ENCODE measurements at regions not wholly inside any gene's neighbourhood (a gene's known extent, or its start where the extent isn't known, plus 50 kb on each side); places are given as distances from the start of the nearest gene placed in this dataset.

DNA sequence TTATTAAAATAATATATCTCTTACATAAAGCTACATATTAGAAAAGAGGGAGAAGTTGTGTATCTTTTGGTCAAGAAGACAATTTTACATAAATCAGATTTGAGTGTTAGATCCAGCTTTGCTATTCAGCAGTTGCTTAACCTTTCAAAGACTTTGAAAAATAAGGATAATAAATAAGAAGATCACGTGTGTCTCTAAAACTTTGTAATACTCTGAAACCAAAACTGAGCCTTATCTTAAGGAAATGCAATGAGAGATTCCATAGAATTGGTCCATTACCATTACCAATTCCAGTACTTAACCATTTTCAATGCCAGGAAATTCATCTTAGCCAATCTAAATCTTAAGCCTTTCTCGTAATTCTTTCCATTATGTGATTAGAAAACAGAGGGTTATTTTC is 89.2 kb upstream of the COL5A2 start:
- no peak for DNase-seq

DNA sequence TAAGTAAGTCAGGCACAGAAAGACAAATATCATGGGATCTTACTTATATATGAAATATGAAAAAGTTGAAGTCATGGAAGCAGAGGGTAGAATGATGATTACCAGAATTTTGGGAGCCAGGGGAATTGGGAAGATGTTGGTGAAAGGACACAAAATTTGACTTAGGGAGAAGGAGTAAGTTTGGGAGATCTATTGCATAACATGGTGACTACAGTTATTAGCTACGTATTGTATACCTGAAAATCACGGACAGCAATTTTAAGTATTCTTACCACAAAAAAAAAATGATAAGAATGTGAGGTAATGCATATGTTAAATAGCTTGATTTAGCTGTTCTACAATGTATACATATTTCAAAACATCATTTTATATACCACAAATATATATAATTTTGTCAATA is 94.2 kb upstream of the COL5A2 start:
- no peak for DNase-seq

DNA sequence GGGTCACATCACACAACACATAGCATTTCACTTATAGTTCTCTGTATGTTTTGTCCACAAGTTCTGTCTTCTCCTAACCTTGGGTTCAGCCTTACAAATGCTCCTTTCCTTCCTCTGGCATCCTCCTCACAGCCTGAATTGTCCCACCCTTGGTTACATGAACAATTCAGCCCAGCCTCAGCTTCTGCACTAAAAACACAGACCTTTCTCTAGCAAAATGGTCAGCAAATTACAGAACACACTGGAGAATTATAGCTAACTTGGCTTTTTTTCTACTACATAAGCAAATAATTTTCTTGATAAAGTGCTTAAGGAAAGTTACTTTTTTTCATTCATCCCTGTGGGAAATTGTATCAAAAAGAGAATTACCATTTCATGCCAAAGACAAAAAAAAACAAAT is 94.8 kb upstream of the COL5A2 start:
- no peak for DNase-seq

DNA sequence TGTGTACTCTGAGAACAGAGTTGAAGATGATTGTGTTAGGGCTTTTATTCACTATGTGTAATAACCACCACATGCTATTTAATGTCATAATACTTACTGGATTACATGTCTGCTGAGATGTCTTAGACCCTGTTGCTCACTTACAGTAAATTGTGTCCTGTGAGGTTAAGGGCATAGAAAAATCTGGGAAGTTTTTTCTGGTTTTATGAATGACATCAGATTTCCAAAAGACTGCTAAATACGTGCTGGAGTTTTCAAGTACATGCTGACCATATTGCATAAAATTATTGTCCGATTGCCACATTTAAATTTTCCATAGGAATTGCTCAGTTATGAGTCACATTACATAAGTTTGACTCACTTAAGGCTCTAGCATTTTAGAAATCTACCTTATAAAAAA is 96.7 kb upstream of the COL5A2 start:
- no peak for DNase-seq

DNA sequence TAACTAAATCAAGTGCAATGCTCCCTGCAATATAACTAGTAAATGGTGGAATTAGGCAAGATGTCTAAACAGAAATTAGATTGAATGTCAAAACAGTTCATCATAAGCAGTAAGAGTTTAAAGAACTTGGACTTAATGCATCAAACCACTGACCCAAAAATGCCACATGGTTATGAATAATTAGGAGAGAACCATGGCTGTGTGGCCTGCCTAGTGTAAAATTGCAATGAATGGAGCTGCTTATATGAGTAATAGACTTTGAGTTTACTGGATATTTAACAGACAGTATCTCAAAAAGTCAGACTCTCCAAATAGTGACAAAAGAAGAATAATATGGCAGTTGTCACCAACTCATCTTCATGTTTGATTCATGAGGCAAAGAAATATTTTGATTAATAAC is 101.6 kb upstream of the COL5A2 start:
- no peak for DNase-seq

DNA sequence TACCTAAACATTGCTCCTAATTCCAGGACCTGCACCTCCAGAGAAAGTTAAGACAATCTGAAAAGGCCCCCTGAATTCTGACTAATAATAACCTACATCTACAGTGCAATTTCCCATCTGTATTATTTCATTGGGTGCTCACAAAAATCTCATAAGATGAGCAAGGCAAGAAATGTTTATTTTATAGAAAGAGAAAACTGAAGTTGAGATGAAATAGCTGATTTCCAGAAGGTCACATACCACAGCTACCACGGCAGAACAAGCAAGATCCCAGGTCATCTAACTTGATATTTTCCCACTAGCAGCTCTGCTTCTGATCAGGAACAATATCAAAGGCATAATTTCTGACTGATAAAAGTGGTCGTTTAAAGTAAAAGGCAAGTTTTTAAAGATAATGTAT is 105.8 kb upstream of the COL5A2 start:
- DNase-seq, result no peak

DNA sequence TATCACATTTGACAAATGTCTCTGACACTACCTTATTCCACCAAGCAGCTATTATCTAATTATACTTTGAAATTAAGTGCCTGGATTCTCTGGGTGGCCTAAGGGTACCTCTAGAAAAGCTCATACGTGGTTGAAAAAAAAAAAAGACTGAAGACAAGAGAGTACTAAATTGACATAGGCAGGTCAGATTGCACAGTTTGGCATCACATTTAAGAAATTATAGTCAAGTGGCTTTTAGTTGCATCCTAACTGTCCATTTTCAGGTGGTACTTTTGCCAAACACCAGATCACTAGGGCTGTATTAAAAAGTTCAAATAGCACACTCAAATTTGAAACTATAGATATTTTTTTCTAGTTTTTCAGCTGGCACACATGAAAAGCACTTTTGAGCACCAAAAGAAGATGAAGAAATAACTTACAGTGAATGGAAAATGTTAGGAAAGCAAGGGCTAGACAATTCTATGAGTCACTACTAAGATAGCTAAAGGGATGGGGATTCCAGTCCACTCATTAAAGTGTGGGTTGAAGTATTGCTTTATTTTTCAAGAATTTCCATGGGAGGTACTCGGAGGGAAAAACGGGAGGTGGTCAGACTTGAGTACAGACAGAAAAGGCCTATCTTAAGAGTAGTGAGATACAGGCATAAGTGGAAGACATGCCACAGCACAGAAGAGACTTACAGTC is 106.5 kb upstream of the COL5A2 start:
- no peak for DNase-seq

DNA sequence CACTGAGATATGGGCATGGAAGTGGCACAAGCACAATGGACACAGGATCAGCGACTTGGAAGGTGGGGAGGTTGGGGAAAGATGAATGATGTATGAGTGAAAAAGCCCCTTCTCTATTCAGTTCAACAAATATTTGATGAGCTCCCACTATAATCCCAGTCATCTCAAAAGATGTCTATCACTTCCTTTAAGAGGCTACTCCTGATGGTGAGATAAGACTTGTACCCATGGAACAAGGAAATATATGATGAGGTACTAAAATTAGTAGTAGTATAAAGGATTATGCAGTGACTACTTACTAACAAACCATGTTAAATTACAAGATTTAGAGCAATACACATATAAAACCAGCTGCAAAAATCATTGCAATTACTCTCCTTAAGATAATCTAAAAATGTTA is 107.8 kb upstream of the COL5A2 start:
- no peak for DNase-seq

DNA sequence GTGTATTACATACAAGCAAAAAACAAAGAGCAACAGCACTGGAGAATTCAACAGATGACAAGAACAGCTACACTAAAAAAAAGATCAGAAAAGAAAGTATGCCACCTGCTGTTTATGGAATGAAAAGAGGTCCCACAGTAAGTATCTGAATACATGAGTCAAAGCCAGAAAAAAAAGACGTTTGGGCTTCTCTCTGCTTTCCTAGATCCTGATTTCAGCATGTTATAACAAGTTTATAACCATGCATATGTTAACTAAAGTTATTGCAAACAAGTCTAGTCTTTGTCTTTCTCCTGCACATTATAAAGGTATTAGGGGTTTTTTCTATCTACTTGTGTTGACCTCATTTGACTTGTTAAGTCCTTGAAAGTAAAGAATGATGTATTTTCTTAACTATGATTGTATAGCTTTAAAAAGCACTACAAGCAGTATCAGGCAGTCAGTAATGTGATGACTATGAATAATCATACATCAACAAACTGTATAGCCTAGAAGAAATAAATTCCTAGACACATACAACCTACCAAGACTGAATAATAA is 108.5 kb upstream of the COL5A2 start:
- peak; percentile 73 for DNase-seq

DNA sequence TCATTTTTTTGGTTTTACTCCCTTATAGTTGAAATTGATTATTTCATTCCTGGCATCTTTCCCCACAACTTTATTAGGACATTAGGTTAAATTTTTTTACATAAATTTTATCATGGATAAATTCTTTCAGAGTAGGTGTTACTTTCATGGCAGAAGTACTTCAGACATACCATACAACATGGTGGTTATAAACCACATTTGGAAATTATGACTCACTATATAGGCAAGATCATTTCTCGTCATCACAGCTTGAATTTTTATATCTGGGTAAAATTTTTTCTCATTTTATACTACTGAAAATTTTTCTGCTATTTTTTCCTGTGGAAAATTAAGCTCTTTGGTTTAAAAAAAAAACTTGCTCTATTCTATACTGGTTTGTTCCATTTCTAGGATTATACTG is 111.9 kb upstream of the COL5A2 start:
- DNase-seq, result no peak

DNA sequence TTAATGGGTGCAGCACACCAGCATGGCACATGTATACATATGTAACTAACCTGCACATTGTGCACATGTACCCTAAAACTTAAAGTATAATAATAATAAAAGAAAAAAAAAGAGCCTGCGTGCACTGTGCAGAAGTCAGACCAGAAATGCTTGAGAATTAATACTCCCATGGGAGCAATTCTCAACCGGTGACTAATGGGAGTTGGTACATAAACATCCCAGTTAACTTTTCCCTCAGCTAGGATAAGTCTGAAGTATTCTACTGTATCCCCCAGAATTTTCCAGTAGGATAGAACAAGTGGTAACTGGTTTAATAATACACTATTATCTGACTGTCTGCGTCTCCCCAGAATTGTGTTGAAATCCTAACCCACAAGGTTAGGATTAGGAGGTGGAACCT is 113.6 kb upstream of the COL5A2 start:
- no peak for DNase-seq

DNA sequence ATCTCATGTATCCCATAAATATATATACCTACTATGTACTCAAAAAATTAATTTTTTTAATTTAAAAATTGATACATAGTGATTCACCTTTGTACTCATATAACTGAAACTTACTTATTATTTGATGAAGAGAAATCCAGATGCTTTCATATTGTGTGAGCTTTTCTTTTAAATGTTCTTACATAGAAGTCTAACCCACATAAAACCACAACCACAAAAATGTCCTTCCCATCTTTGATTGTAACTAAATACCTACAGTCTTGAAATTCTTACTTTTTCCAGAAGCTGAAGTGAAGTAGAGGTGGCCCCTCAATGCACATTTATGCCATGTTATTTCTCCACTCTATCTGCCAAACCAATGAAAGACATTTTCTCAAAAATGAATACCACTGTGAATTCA is 117.9 kb upstream of the COL5A2 start:
- DNase-seq, result no peak

DNA sequence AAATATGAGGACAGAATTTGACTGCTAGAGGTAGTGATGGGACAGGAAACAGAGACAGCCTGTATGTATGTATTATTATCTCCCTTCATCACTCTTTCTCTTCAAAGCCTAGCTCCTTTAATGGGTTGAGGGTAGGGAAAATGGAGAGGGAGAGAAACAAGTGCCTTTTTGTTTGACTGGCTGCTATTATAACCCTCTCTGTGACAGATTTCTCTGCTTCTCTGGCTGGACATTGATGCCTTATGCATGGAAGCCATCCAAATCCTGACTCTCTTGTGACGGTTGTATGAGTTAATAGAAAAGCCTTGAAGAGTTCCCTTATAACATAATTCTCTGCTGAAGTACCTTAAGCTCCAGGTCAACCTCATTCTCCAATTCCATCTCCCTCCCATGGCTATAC is 118.5 kb upstream of the COL5A2 start:
- no peak for DNase-seq

DNA sequence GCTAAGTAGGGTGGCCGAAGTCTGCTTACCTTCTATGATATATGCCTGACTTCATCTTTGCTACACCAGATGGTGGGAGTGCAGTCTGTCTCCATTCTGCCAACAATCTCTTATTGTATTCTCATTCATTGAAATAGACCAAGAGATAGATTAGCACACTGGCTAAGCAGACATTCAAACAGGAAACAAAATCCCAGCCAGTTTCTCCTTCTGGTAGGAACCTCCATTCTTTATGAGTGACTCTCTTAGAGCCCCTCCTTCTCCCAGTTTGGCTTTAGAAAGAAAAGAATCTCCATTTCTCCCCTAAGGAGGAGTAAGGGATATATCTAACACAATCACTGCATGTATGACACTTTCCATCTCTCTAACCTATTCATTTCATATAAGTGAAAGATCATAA is 118.9 kb upstream of the COL5A2 start:
- DNase-seq, result no peak

DNA sequence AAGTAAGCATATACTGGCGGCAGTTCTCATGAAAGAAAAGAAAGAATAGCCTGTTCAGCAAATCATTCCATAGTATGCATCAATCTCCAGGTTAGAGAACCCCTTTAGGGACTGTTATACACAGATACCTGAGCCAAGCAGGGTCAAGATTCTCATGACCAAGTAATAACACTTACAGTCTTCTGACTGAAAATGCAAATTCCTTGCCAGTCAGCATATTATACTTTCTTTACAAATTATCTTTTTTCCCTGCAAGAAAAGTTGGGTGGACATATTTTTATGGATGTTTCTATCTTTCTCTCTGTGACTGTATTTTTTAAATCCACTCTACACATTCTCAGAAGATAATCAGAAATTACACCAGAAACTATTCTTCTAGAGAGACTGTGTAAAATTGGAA is 120.4 kb upstream of the COL5A2 start:
- DNase-seq, result no peak

DNA sequence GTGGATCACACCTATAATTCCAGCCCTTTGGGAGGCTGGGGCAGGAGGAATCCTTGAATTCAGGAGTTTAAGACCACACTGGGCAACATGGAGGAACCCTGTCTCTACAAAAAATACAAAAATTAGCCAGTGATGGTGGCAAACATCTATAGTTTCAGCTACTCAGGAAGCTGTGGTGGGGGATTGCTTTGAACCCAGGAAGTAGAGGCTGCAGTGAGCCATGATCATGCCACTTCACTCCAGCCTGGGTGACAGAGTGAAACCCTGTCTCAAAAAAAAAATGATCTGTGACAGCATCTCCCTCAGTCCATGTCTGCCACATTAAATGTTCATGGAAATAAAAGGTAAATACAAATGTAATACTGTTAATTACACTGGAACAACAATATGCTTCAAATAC is 121.4 kb upstream of the COL5A2 start:
- DNase-seq, result no peak

DNA sequence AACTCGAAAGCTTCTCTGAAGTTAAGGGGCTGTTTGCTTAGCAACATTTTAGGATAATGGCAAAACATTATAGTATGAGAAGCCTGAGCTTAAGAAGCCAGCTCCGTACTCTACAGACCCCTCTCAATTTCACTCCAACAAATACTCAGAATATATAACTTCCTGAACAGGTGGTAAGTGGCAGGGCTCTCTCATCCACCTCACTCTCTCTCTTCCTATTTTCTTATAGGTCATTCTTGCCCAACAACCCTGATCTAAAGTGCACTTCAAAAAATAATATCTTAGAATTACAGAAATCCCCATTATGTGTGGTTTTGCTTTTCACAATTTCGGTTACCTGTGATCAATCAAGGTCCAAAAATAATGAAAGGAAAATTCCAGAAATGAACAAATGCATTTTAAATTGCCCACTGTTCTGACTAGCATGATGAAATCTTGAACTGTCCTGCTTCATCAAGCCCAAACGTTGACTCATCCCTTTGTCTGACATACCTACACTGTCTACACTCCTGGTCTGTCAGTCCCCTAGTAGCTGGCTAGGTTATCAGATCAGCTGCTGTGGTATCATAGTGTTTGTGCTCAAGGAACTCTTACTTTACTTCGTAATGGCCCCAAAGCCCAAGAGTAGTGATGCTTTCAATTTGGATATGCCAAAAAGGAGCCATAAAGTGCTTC is 122.8 kb upstream of the COL5A2 start:
- no peak for DNase-seq

DNA sequence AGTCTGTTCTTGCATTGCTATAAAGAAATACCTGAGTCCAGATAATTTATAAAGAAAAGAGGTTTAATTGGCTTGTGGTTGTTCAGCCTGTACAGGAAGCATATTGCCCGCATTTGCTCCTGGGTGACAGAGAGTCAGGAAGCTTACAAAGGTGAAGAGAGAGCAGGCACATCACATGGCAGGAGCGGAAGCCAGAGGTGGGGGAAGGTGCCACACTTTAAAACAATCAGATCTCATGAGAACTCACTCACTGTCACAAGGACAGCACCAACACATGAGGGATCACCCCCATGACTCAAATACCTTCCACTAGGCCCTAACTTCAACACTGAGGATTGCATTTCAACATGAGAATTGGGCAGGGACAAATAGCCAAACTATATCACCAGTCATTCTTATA is 124.8 kb upstream of the COL5A2 start:
- DNase-seq, result no peak

DNA sequence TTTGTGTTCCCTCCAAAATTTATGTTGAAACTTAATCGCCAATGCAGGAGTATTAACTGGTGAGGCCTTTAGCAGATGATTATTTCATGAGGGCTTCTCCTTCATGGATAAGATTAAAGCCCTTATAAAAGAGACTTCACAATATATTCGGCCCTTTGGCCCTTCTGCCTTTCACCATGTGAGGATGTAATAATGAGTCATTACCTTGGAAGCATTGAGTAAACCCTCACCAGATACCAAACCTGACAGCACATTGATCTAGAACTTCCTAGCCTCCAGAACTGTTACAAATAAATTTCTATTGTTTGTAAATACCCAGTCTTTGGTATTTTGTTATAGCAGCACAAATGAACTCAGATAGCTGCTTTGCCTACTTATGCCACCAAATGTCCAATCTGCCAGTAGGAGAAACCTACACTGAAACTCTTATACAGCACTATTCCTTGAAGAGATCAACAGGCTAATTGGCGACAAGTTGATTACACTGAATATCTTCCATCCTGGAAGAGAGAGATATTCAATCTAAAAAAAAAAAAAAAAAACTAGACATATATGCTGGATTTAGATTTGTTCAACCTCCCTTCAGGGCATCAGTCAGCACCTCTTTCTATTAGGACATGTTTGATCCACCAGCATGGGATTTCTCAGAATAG is 125.9 kb upstream of the COL5A2 start:
- no peak for DNase-seq

DNA sequence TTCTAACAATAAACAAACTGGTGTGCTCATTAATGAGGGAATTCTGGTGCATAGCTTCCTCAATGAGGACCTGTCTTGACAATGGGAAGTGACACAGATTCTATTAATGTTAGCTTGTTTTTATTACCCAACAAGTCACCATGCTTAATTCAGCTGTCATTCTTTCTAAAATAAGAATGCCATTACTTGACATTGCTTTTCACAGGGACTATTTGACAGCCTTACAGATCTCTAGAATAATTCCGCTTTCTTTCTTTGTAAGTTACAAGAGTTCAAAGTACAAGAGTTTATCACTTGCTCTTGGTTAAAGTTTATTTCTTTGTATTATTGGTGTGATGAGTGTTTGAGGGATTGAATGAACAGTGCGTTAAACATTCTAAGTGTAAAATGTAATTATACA is 127.0 kb upstream of the COL5A2 start:
- DNase-seq, result no peak

DNA sequence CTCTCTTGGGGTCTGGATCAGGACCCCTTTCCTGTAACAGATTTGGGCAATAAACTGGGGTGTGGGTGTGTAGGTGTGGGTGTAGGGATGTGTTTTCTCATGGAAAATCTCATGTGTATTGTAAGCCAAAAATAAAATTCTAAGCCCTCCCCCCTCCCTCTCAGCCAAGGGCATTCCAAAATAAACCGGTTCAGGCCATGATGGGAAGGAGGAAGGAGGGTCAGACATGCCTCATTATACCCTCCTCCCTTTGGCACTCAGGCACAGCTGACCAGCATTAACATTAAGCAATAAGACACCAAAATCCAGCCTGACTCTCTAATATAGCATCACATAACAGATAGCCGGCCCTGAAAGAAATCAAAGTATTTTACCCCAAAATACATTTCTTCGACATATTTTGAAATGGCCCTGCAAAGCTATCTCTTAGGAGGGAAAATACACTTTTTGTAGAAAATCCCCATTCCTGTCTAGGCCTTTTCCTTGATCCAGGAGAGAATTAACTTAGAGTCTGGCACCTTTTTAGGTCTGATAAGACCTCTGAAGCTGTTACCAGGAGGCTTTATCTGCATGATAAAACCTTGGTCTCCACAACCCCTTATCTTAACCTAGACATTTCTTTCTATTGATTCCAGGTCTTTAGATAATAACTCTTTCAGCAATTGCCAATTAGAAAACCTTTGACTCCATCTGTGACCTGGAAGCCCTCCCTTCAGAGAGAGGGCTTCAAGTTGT is 128.7 kb upstream of the COL5A2 start:
- DNase-seq, result no peak

DNA sequence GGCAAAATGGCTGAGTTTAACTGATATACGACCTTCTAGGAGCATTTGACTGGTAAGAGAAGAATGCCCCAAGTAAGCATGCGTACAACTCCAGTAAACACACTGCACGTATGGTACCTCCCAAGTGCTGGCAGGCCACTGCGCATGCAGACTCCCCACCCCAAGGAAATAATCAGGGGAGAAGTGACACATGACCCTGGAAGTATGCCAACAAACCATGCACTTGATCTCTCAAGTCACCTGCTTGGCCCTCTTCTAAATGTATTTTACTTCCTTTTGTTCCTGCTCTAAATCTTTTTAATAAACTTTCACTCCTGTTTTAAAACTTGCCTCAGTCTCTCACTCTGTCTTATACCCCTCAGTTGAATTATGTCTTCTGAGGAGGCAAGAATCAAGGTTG is 129.8 kb upstream of the COL5A2 start:
- peak; percentile 18 for DNase-seq

DNA sequence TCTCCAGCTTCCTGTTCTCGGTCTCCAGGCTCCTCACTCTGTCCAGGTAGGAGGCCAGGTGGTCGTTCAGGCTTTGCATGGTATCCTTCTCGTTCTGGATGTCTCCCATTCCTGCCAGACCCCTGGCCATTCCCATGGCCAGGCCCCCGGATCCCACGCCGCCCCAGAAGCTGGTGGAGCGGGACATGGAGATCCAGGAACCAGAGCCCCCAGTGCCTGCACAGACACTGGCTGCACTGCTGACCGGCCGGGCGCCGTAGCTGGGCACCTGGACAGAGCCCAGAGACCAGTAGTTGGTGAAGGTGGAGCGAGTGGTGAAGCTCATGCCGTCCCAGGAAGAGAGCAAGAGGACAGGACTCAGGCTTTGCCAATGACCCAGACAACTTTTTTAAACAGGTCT is 129.1 kb upstream of the WDR75 start:
- no peak for DNase-seq

DNA sequence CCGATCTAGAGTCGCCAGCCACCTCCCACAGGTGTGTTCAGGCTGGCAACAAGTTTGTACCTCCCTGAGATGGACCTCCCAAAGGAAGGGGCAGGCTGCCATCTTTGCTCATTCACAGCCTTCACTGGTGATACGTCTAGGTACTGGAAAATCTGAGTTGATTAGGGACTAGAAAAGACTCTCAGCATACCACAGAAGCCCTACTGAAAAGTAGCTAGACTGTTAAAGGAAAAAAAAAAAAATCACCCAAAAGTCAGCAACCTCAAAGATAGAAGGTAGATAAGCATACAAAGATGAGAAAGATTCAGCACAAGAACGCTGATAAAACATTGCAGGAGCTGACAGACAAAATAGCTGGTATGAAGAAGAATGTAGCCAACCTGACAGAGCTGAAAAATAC is 128.6 kb upstream of the WDR75 start:
- no peak for DNase-seq
